ENCODE measurements at regions not wholly inside any gene's neighbourhood (a gene's known extent, or its start where the extent isn't known, plus 50 kb on each side); places are given as distances from the start of the nearest gene placed in this dataset.

DNA sequence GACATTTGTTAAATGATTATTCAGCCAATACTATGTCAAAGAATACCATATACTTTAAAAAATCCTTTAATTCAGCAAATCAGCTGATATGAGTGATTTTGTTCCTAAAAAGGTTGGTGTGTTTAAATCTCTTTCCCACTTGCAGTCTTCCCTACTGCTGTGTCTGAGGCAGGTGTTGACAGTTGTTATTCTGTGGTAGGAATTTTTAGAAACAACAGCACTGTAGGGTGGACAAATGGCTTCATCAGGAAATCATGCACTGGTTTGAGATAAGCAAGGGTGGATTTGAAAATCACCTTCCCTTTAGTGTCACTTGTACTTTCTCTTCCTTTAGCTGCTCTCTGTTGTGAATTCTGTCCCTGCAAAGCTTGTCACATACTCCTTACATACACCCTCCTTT is 213.7 kb upstream of the SGK1 start:
- no peak overlapping the region for H3K4me3 ChIP-seq (replicated peaks in 1 of 3; ENCODE audit: insufficient read depth in 1 of 3, low read depth in 1 of 3, low read length in 3 of 3)
- dilution Hi-C loops (cut with MboI; ENCODE audit: extremely low pct_ligation_motif_present, low sequenced_read_pairs) (loop anchor here (25.0 kb wide), 1 partner anchor 94 kb away; no protein-coding TSS in a partner anchor), intact Hi-C loops (cut with micrococcal nuclease) (no loop called here)
- no peaks in the 10 kb centered on the region for H4K20me1 ChIP-seq (replicated peaks; ENCODE audit: control insufficient read depth, extremely low read depth, insufficient read depth, low read length)
- ChIA-PET POLR2A (no interaction called here), CTCF (no interaction called here)
- FAIRE-seq (no peak), DNase-seq (ENCODE audit: low read depth, low spot score) (no peak)
- H3K79me2 ChIP-seq (ENCODE audit: control insufficient read depth, insufficient read depth, low read length): no peaks in the 10 kb centered on the region
- H3K9me1 ChIP-seq (replicated peaks; ENCODE audit: control insufficient read depth, extremely low read depth, insufficient read depth, low read length): no peaks in the 10 kb centered on the region
- no peak overlapping the region for H3K27ac ChIP-seq (ENCODE audit: insufficient read depth, low read depth, low read length)
- no peaks in the 10 kb centered on the region for H3K36me3 ChIP-seq (ENCODE audit: control insufficient read depth in 2 of 2, extremely low read depth in 1 of 2, insufficient read depth in 2 of 2, low read length in 2 of 2)
- no TSS peak for BruUV-seq (replicated peaks)
- no peaks in the 10 kb centered on the region for H3K27me3 ChIP-seq (ENCODE audit: control insufficient read depth in 2 of 2, insufficient read depth in 2 of 2, low read length in 2 of 2)
- no peak overlapping the region for H2AFZ ChIP-seq (ENCODE audit: low read depth, low read length)
- H3K4me1 ChIP-seq (ENCODE audit: control insufficient read depth, extremely low read depth, insufficient read depth, low read length): peaks cover 6% of the 10 kb centered on the region
- H3K9ac ChIP-seq (replicated peaks; ENCODE audit: extremely low read depth, insufficient read depth, low read length): no peak overlapping the region
- TF ChIP-seq POLR2A (IDR thresholded peaks at IDR 0.05; ENCODE audit: low read depth, low read length): no peak
- TF ChIP-seq EZH2 (IDR thresholded peaks at IDR 0.05; ENCODE audit: borderline replicate concordance, low read depth, low read length, severe bottlenecking): no peak
- TF ChIP-seq, protein P1, sequence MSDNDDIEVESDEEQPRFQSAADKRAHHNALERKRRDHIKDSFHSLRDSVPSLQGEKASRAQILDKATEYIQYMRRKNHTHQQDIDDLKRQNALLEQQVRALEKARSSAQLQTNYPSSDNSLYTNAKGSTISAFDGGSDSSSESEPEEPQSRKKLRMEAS (IDR thresholded peaks at IDR 0.05; ENCODE audit: insufficient read depth, insufficient read length): no peak
- TF ChIP-seq, protein P2, sequence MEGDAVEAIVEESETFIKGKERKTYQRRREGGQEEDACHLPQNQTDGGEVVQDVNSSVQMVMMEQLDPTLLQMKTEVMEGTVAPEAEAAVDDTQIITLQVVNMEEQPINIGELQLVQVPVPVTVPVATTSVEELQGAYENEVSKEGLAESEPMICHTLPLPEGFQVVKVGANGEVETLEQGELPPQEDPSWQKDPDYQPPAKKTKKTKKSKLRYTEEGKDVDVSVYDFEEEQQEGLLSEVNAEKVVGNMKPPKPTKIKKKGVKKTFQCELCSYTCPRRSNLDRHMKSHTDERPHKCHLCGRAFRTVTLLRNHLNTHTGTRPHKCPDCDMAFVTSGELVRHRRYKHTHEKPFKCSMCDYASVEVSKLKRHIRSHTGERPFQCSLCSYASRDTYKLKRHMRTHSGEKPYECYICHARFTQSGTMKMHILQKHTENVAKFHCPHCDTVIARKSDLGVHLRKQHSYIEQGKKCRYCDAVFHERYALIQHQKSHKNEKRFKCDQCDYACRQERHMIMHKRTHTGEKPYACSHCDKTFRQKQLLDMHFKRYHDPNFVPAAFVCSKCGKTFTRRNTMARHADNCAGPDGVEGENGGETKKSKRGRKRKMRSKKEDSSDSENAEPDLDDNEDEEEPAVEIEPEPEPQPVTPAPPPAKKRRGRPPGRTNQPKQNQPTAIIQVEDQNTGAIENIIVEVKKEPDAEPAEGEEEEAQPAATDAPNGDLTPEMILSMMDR (IDR thresholded peaks at IDR 0.05; ENCODE audit: extremely low read depth in 1 of 2, insufficient read depth in 1 of 2, low read depth in 1 of 2, low read length in 2 of 2): no peak
- TF ChIP-seq MYC (IDR thresholded peaks at IDR 0.05; ENCODE audit: low read depth, low read length): no peak
- no peak for TF ChIP-seq FOS (IDR thresholded peaks at IDR 0.05; ENCODE audit: borderline replicate concordance, insufficient read depth, low read length)
- TF ChIP-seq GATA2 (IDR thresholded peaks at IDR 0.05; ENCODE audit: insufficient read depth, insufficient read length, low read depth, low read length): no peak
- TF ChIP-seq POLR2AphosphoS5 (IDR thresholded peaks at IDR 0.05; ENCODE audit: insufficient read depth, low read depth, low read length): no peak
- TF ChIP-seq JUN (IDR thresholded peaks at IDR 0.05; ENCODE audit: borderline replicate concordance, insufficient read depth, insufficient read length, low read depth): no peak
- no peaks in the 10 kb centered on the region for H3K9me3 ChIP-seq (replicated peaks; ENCODE audit: control insufficient read depth, insufficient read depth, low read length)
- no peak overlapping the region for H3K4me2 ChIP-seq (ENCODE audit: insufficient read depth, low read length)

Measured in endothelial cell of umbilical vein (primary cell).